Activated CD4-positive, alpha-beta T cell treated with anti-CD3 and anti-CD28 coated beads, Interleukin-2, amount 10 ng/mL, durations not matched to agents 7 days and 5 days (primary cell): ENCODE measurements at regions not wholly inside any gene's neighbourhood (a gene's known extent, or its start where the extent isn't known, plus 50 kb on each side); places are given as distances from the start of the nearest gene placed in this dataset.

ENCODE experiments used
- CTCF ChIA-PET: fragments of 350-600 bp; sonication (Branson Sonifier 250); formaldehyde crosslinking; loops from one replicate; lab custom pipeline; 2021; ENCODE audit warnings: antibody characterized with exemption; lab: Charles Lee
- POLR2A ChIA-PET: fragments of 350-600 bp; sonication (Branson Sonifier 250); formaldehyde crosslinking; loops from one replicate; lab custom pipeline; 2021; ENCODE audit warnings: antibody characterized with exemption; lab: Charles Lee
- DNase-seq: peaks from one replicate; pipeline ENCODE4 v3.0.0-alpha.2; 2020
- H3K27ac Mint-ChIP-seq: one replicate; pipeline ENCODE4 v1.8.0; 2021; ENCODE audit warnings: mild to moderate bottlenecking, moderate library complexity, mixed read lengths
- H3K27me3 Mint-ChIP-seq: one replicate; pipeline ENCODE4 v1.8.0; 2021; ENCODE audit warnings: mixed read lengths
- H3K36me3 Mint-ChIP-seq: one replicate; pipeline ENCODE4 v1.8.0; 2021; ENCODE audit warnings: low read depth, mixed read lengths
- H3K4me1 Mint-ChIP-seq: one replicate; pipeline ENCODE4 v1.8.0; 2021; ENCODE audit warnings: mixed read lengths
- H3K4me3 Mint-ChIP-seq: one replicate; pipeline ENCODE4 v1.8.0; 2021; ENCODE audit warnings: mild to moderate bottlenecking, moderate library complexity, mixed read lengths
- H3K9me3 Mint-ChIP-seq: one replicate; pipeline ENCODE4 v1.8.0; 2021; ENCODE audit warnings: mixed read lengths

- no peak for DNase-seq
- no peaks in the 10 kb centered on the region for H3K9me3 Mint-ChIP-seq
- no peak overlapping the region for H3K4me3 Mint-ChIP-seq
- H3K4me1 Mint-ChIP-seq = no peaks in the 10 kb centered on the region
- ChIA-PET POLR2A (no interaction called here), CTCF (no interaction called here)
- no peak overlapping the region for H3K27ac Mint-ChIP-seq
- H3K27me3 Mint-ChIP-seq = no peaks in the 10 kb centered on the region
- H3K36me3 Mint-ChIP-seq = no peaks in the 10 kb centered on the region
Observed at GRCh38 chr4:31111790-31112189, 391.6 kb downstream of the PCDH7 start.

- ChIA-PET CTCF (no interaction called here), POLR2A (no interaction called here)
- no peak overlapping the region for H3K4me3 Mint-ChIP-seq
- H3K4me1 Mint-ChIP-seq = no peaks in the 10 kb centered on the region
- no peaks in the 10 kb centered on the region for H3K27me3 Mint-ChIP-seq
- H3K27ac Mint-ChIP-seq = no peak overlapping the region
- no peak for DNase-seq
- no peaks in the 10 kb centered on the region for H3K36me3 Mint-ChIP-seq
- H3K9me3 Mint-ChIP-seq = no peaks in the 10 kb centered on the region
Observed at GRCh38 chr4:31114816-31115215, 394.6 kb downstream of the PCDH7 start.

- DNase-seq = no peak
- POLR2A ChIA-PET = no interaction called here
- CTCF ChIA-PET = interaction anchor here (0.6 kb wide), 1 partner anchor 1270 kb away, joined by 4 read pairs; no protein-coding TSS in a partner anchor
- Mint-ChIP-seq H3K36me3 (no peaks in the 10 kb centered on the region), H3K4me3 (no peak overlapping the region), H3K27ac (no peak overlapping the region), H3K4me1 (no peaks in the 10 kb centered on the region), H3K27me3 (no peaks in the 10 kb centered on the region), H3K9me3 (peaks cover 4% of the 10 kb centered on the region)
Observed at GRCh38 chr4:31124008-31124585, 403.9 kb downstream of the PCDH7 start.

DNA sequence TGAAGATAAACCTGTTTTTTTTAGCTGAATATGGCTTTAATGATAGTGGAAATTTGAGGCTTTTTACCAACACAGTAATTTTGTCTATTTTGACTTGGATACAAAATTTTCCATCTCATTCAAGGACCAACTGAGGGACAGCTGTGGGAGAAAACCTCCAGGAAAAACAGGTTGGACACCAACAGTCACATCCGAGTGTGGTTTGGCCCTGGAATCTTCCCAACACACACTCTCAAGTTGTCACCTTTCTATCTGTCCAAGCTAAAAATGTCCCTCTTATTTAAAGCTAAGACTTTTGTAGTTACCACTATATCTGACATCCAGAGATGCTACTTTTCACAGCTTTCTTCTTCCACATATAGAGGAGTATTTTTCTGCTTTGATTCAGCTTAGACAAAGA, 404.9 kb downstream of the PCDH7 start:
- Mint-ChIP-seq H3K4me3 (no peak overlapping the region), H3K4me1 (no peaks in the 10 kb centered on the region), H3K9me3 (peaks cover 4% of the 10 kb centered on the region), H3K27me3 (no peaks in the 10 kb centered on the region), H3K36me3 (no peaks in the 10 kb centered on the region), H3K27ac (no peak overlapping the region)
- CTCF ChIA-PET = interaction anchor here (0.6 kb wide), 1 partner anchor 1271 kb away, joined by 4 read pairs; no protein-coding TSS in a partner anchor
- no peak for DNase-seq
- POLR2A ChIA-PET = no interaction called here

- Mint-ChIP-seq H3K9me3 (peaks cover 4% of the 10 kb centered on the region), H3K4me3 (no peak overlapping the region), H3K27me3 (no peaks in the 10 kb centered on the region), H3K36me3 (no peaks in the 10 kb centered on the region), H3K27ac (no peak overlapping the region), H3K4me1 (no peaks in the 10 kb centered on the region)
- no peak for DNase-seq
- CTCF ChIA-PET = interaction anchor here (0.6 kb wide), 1 partner anchor 145 kb away, joined by 4 read pairs; no protein-coding TSS in a partner anchor
- POLR2A ChIA-PET = no interaction called here
Observed at GRCh38 chr4:31125496-31125895, 405.3 kb downstream of the PCDH7 start.

DNA sequence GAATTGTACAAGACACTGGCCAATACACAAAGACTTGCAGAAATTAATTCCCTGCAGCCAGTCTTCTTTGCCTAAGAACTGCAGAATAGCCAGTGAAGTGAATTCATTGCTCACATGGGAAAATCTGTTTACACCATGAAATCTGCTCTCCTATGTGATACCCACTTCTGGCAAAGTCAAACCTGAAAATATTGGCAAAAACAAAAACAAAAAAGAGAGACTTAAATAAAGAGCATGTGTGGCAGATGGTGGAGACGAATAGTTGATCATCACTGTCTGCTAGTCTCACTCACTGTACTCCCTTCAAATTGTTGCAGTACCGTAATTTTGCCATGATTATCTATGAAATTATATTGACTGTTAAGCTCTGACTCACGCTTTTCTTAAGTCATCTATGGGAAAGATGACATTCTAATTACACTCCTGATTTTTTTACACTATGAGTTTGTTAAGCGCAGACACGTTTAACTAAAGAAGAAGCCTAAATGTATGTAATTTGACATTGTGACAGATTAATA, 406.8 kb downstream of the PCDH7 start:
- Mint-ChIP-seq H3K9me3 (peaks cover 4% of the 10 kb centered on the region), H3K27ac (no peak overlapping the region), H3K27me3 (no peaks in the 10 kb centered on the region), H3K36me3 (no peaks in the 10 kb centered on the region), H3K4me3 (no peak overlapping the region), H3K4me1 (no peaks in the 10 kb centered on the region)
- ChIA-PET CTCF (no interaction called here), POLR2A (no interaction called here)
- no peak for DNase-seq

- ChIA-PET CTCF (interaction anchor here (0.7 kb wide), 1 partner anchor 12 kb away, joined by 3 read pairs; no protein-coding TSS in a partner anchor), POLR2A (no interaction called here)
- Mint-ChIP-seq H3K4me1 (no peaks in the 10 kb centered on the region), H3K4me3 (no peak overlapping the region), H3K27ac (no peak overlapping the region), H3K9me3 (no peaks in the 10 kb centered on the region), H3K27me3 (no peaks in the 10 kb centered on the region), H3K36me3 (no peaks in the 10 kb centered on the region)
- DNase-seq = no peak
Observed at GRCh38 chr4:31130930-31131329, 410.8 kb downstream of the PCDH7 start.

DNA sequence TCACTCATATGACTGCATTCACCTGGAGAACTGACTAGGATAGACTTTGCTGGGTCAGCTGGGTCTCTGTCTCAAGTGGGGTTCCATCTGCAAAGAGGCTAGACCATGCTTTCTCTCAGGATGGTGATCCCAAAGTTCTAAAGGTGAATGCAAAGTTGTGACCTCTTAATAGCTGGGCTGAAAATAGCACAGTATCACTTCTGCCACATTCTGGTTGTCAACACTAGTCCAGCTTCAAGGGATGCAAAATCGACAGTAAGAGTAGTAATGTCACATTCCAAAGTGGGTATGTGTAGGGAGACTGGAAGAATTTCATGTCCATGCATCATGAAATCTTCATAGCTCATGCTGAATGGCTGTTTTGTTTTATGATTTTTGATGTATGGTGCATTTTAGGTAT, 414.6 kb downstream of the PCDH7 start:
- Mint-ChIP-seq H3K4me1 (no peaks in the 10 kb centered on the region), H3K4me3 (no peak overlapping the region), H3K27ac (no peak overlapping the region), H3K36me3 (no peaks in the 10 kb centered on the region), H3K27me3 (no peaks in the 10 kb centered on the region), H3K9me3 (no peaks in the 10 kb centered on the region)
- POLR2A ChIA-PET = no interaction called here
- CTCF ChIA-PET = no interaction called here
- no peak for DNase-seq

- H3K27ac Mint-ChIP-seq = no peak overlapping the region
- DNase-seq = no peak
- H3K9me3 Mint-ChIP-seq = no peaks in the 10 kb centered on the region
- H3K4me1 Mint-ChIP-seq = no peaks in the 10 kb centered on the region
- CTCF ChIA-PET = no interaction called here
- H3K36me3 Mint-ChIP-seq = no peaks in the 10 kb centered on the region
- H3K4me3 Mint-ChIP-seq = no peak overlapping the region
- POLR2A ChIA-PET = no interaction called here
- H3K27me3 Mint-ChIP-seq = no peaks in the 10 kb centered on the region
Observed at GRCh38 chr4:31139767-31140166, 419.6 kb downstream of the PCDH7 start.

DNA sequence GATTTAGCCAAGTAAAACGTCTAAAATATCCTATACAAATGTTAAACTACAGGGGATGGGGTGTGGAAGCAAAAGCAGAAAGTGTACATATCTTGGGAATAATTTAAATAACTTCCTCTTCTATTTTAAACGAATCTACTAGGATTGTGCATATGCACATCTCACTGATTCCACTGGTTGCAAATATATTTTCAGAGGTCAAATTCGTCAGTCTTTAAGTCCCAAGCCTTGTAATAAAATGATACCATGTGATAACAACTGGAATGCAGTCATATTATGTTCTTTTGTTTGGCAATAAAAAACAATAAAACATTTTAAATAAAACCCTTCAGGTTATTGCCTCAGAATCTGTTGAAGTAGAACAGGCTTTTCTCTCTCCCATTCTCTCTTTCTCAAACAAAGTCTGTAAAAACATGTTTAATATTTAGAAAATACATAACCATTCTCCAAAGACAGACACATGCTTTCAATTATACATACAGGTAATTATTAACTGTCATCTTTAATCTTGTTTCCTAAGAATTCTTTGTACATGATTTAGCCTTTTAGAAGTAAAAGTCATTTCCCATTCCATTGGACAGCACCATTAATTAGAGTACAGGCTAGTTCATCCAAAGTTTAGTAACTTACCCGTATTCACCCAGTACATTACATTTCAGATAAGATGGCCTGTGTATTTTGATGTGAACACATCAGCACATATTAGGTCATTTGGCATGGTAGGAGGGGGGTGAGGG, 421.1 kb downstream of the PCDH7 start:
- H3K27me3 Mint-ChIP-seq = no peaks in the 10 kb centered on the region
- DNase-seq = no peak
- ChIA-PET CTCF (no interaction called here), POLR2A (no interaction called here)
- no peaks in the 10 kb centered on the region for H3K36me3 Mint-ChIP-seq
- no peak overlapping the region for H3K4me3 Mint-ChIP-seq
- no peaks in the 10 kb centered on the region for H3K4me1 Mint-ChIP-seq
- no peaks in the 10 kb centered on the region for H3K9me3 Mint-ChIP-seq
- no peak overlapping the region for H3K27ac Mint-ChIP-seq

DNA sequence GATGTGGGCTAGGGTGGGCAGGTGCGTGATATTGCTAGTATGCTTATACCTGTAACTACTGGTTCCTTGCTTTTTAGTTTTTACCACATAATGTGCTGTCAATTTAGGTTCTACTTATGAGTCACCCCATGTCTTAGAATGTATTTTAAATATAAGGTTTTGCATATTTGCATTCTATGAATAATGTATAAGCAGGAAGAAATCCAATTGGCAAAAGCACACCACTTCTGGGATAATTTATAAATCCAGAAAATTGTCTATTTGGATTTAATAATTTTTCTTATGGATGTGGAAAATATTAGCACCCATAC, 421.6 kb downstream of the PCDH7 start:
- H3K27me3 Mint-ChIP-seq = no peaks in the 10 kb centered on the region
- DNase-seq = no peak
- no peaks in the 10 kb centered on the region for H3K9me3 Mint-ChIP-seq
- no peaks in the 10 kb centered on the region for H3K4me1 Mint-ChIP-seq
- H3K4me3 Mint-ChIP-seq = no peak overlapping the region
- H3K36me3 Mint-ChIP-seq = no peaks in the 10 kb centered on the region
- H3K27ac Mint-ChIP-seq = no peak overlapping the region
- ChIA-PET POLR2A (no interaction called here), CTCF (no interaction called here)

DNA sequence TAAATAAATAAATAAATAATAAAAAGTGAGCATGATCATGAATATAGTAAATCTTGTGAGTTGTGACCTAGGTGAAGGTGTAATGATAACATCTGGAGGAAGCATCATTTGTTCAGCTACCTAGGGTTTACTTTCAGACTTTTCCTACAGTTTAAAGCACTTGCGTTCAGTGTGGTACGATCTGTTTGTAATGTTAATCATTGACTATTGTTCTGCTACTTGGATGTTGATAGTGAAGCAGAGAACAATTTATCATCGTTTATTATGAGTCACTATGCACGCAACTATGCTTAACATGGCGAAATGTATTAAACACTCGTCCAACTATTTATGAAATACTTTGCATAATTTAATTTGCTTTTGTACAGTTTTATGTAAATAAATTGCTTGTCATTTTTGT, 426.2 kb downstream of the PCDH7 start:
- no peak for DNase-seq
- ChIA-PET CTCF (no interaction called here), POLR2A (no interaction called here)
- no peak overlapping the region for H3K27ac Mint-ChIP-seq
- H3K4me1 Mint-ChIP-seq = no peaks in the 10 kb centered on the region
- H3K27me3 Mint-ChIP-seq = no peaks in the 10 kb centered on the region
- no peak overlapping the region for H3K4me3 Mint-ChIP-seq
- no peaks in the 10 kb centered on the region for H3K36me3 Mint-ChIP-seq
- peaks cover 2% of the 10 kb centered on the region for H3K9me3 Mint-ChIP-seq

DNA sequence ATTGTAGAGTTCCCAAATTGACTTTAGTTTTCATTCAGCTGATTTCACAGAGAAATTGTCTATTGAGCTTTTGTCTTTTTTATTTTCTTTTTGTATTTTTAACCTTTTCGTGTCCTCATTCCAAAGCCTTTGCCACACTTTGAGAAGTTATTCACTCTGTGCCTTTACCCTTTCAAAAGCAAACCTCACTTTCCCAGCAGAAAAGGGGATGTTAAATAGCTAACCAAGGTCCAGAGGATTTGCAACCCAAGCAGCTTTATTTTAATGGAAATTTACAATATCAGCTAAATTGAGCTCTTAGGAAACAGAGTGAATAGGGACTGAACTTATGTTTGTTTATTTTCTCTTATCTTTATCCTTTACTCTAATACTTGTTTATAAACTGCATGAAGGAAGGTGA, 428.8 kb downstream of the PCDH7 start:
- no peaks in the 10 kb centered on the region for H3K36me3 Mint-ChIP-seq
- H3K27me3 Mint-ChIP-seq = no peaks in the 10 kb centered on the region

More for the DNA sequence above, 428.8 kb downstream of the PCDH7 start:
- ChIA-PET POLR2A (no interaction called here), CTCF (no interaction called here)
- H3K4me1 Mint-ChIP-seq = no peaks in the 10 kb centered on the region
- H3K9me3 Mint-ChIP-seq = peaks cover 2% of the 10 kb centered on the region
- no peak for DNase-seq
- no peak overlapping the region for H3K27ac Mint-ChIP-seq
- no peak overlapping the region for H3K4me3 Mint-ChIP-seq
